ENCODE measurements at regions not wholly inside any gene's neighbourhood (a gene's known extent, or its start where the extent isn't known, plus 50 kb on each side); places are given as distances from the start of the nearest gene placed in this dataset.
"Not testable (repeated sequence)": the region's sequence is repeated elsewhere in the genome, so short reads cannot be mapped to it uniquely, and the experiment has no call there.

DNA sequence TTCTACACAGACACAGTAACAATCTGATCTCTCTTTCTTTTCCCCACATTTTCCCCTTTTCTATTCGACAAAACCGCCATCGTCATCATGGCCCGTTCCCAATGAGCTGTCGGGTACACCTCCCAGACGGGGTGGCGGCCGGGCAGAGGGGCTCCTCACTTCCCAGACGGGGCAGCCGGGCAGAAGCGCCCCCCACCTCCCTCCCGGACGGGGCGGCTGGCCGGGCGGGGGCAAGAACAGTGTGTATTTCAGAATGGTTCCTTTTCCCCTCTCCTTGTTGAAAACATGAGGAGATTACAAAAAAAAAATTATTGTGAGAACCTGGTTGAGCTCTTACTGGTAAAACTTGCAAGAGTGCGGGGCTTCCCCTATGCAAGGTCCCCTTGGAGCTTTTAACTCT, 178.0 kb upstream of the GALNT15 start:
- DNase-seq: not testable (repeated sequence)

DNA sequence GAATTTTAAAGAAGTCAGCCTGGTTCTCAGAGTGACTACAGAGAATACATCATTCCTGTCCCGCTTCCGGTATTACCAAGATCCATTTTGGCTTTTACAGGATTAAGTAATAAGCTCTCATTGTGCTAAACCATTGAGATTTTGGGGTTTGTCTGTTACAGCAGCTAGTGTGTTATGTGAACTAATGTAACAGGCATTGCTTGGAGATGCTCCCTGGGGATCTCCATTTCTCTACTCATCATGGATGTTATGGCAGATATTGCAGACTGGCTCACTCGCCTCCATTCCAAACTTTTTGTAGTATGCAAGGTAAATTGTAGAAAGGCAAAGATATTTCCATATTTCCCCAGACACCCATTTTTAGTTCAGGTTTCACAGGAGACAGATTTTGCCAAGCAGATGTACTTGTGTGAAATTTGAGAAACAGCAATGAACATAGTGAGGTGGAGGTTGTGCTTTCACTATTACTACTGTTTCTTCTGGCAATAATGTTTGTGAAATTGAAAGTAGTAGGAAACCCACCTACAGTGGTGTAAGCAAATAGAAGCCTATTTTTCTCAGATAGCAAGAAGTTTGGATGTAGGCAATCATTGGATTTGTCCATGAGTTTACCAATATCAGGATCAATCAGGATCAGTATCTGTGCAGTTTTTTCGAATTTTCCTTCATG, 177.1 kb upstream of the GALNT15 start:
- no peak for DNase-seq

DNA sequence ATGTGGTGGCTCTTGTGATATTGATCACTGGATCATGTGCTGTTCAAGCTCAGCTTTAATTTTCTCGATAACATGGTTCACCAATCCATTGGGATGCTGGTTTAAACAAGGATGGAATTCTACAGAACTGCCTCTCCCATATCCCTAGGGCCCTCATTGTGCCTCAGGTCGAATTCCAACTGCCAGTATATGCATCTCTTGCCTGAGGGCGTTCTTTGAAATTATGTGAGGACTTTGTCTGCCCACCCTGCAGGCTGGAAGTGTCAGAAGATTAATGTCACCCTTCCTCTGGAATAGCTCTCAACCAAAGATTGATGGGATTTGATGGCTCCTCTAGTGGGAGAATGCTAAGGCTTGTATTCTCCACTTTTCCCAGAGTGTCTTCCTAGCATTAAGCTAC, 175.6 kb upstream of the GALNT15 start:
- DNase-seq: no peak

- no peak for DNase-seq
These were observed 169.7 kb upstream of the GALNT15 start for GRCh38 chr3:16004812-16005211.

DNA sequence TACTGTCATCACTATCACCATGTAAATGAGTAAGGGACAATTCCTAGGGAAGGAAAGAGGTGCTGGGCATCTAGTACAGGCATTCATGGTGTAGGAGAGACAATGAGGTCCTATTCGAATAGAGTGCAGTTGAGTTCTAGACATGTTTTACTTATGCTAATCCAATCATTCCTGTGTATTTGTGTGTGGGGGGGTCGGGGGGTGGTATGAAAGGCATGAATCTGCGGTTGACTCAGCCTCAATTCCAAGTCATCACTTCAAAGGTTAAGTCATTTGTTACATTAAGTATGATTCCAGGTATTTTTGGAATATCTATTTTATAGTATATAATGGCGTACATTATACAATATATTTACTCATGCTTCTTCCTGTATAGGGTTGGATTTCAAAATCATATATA, 163.1 kb upstream of the GALNT15 start:
- no peak for DNase-seq

DNA sequence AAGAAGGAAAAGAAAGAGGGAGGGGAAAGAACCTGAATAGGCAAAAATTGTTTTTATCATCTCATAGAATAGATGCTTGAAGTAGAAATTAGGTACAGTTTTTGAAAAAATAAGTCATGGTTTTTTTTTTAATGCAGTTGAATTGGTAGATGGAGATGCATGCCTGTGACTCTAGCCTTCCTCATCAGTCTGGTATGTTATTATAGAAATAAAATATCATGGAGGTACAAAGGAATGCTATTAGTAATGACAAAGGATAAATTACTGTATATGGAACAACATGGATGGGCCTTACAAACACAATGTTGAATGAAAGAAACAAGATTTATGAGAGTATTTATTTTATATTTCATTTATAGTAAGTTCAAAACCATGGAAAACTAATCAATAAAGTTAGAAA, 162.4 kb upstream of the GALNT15 start:
- no peak for DNase-seq

DNA sequence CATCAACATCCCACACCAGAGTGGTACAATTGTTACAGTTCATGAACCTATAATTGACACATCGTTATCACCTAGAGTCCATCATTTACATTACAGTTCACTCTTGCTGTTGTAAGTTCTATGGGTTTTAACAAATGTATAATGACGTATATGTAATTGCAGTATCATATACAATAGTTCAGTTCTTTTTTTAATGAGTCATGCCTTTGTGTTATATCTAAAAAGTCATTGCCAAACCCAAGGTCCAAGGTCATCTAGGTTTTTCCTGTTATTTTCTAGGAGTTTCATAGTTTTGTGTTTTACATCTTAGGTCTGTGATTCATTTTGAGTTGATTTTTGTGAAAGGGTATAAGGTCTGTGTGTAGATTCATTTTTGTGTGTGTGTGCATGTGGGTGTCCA, 160.9 kb upstream of the GALNT15 start:
- no peak for DNase-seq

- not testable (repeated sequence) for DNase-seq
These were observed 152.7 kb upstream of the GALNT15 start for GRCh38 chr3:16021801-16022200.

DNA sequence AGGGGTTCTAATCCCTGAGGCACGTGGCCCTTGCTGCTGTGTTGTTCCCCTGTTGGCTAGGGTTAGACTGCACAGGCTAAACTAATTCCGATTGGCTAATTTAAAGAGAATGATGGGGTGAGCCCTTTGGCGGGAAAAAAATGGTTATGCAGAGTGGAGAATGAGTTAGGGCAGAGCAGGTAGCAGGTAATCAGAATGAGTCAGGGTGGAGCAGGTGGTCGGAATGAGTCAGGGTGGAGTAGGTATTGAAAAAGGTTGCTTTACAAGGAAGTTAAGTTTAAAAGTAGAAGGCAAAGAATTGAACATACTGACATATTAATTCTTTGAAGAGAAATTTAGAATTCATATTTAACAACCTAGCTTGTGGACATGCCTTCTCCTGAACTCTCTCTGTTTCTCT, 150.6 kb upstream of the GALNT15 start:
- DNase-seq: not testable (repeated sequence)

DNA sequence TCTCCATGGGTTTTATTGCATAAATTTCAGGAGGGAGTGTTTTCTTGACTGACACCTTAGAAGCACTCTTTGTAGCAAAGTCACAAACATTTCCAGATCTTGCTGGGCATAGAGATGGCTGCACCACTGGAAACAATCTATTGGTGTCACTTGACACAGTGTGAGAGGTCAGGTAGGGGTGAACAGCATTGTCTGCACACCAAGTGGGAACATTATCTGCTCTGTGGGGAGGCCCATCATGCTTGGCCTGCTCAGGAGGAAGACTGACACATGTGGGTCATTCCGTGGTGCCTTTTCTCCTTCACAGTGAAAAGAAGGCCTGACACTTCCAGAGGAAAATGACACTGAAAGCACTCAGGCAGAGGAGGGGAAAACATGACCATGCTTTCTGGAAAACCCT, 149.9 kb upstream of the GALNT15 start:
- DNase-seq: no peak

- DNase-seq: no peak
These were observed 147.7 kb upstream of the GALNT15 start for GRCh38 chr3:16026753-16027152.

- DNase-seq: no peak
These were observed 145.9 kb upstream of the GALNT15 start for GRCh38 chr3:16028604-16029003.

GRCh38 chr3:16030342-16030741, 144.1 kb upstream of the GALNT15 start:
- no peak for DNase-seq

- DNase-seq: no peak
These were observed 143.0 kb upstream of the GALNT15 start for GRCh38 chr3:16031434-16031833.

DNA sequence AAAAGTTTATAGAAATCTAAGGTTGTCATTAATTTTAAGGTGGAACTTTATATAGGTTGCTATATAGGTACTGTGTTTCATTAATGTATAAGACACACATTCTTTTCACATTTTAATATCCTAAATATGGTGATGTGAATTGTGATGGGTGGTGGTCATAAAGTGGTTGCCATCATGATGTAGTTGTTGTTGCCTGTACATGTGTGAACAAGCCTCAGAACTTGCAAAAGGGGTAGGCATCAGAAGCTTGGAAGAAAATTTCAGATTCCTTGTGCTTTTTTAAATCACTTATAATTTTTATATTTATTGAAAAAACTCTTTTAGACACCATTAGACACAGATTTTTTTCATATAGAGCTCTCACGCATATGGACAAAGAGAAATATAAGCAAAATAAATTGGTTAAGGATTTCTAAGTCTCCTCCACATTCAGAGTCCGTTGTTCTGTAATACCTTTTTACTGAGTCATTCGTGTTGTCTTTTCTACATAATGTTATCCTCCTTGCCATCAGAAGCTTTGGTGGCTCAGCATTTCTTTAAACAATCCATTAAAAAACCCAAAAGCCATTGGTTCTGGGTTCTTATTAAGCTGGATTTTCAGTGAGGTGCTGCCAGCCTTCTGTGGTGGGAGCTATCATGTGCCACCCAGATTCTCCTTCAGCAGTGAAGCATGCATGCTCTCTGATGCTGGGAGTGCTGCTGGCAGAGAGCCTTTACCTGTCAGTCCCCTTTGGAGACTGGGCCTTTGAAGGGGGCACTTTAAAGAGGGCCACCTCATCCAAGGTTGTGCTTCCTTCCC, 140.4 kb upstream of the GALNT15 start:
- no peak for DNase-seq

GRCh38 chr3:16040991-16041390, 133.5 kb upstream of the GALNT15 start:
- no peak for DNase-seq

DNA sequence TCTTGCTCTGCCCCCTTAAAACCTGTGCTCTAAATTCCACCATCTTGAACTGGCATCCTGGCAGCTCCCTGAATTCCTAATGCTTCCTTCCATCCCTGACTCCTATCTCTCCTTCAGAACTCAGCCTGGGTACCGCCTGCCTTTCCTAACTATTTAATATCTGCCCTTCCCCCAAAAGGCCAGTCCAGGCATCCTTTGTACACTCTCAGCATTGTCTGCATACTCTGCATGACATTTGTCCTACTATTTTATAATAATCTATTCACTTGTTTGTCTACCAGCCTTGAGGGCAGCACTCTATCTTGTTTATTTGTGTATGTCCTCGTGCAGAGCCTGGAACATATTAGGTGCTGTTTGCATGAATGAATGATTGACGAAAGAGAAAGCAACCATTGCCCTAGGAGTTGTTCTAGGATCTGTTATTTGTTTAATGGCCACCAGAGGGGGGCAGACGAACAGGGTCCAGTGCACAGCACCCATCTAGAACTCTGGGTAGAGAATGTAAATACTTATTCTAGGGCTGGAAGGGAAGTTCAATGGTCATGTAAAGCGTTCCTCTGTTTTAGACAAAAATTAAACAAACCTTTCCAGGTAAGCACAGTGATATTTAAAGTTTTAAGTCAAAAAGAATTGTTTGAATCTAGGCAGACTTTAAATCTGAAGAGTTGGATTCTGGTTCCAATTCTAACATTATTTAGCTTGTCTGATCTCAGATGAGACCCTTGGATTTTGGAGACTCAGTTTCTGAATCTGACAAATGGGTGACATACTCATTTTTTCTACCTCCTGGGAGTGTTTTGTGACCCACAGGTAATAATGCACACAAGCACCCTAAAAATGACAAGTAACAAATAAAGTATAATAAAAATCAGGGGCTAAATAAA, 125.8 kb upstream of the GALNT15 start:
- peak; percentile 44 for DNase-seq

DNA sequence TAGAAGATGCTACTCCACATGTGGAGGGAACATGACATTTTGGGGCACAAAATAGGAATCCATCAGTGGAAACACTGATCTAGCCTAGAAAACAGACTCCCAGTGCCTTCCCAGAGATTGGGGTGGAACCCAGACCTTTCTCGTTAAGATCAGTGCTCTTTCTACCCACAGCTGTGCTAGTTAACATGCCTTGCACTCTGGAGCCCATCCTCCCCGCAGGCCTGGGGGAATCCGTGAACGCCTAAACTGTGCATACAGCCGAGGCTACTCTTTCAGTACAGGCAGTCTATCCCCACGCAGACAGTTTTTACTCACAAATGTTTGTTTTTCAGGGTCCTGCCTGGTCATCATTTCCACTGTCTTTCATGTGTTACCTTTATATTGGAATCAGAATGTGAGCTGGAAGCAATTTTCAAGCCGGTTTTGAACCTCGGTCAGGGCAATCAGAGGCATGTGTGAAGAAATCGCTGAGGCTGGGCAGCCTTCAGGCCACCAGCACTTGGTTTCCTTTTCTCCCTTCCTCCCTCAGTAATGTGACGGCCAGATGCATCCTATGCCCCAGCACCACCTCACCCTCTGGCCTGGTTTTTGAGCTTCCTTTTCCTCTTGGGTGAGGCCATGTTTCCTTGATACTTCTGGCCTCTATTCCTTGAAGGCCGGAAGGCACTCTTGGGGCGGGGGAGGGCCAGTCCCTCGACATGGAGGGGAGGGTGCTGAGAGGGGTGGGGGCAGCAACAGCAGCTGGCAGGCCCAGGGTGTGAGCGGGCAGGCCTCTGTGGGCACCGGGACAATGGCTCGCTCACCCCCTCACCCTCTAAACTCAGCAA, 123.6 kb upstream of the GALNT15 start:
- DNase-seq: no peak

- DNase-seq: no peak
These were observed 122.8 kb upstream of the GALNT15 start for GRCh38 chr3:16051691-16052090.

DNA sequence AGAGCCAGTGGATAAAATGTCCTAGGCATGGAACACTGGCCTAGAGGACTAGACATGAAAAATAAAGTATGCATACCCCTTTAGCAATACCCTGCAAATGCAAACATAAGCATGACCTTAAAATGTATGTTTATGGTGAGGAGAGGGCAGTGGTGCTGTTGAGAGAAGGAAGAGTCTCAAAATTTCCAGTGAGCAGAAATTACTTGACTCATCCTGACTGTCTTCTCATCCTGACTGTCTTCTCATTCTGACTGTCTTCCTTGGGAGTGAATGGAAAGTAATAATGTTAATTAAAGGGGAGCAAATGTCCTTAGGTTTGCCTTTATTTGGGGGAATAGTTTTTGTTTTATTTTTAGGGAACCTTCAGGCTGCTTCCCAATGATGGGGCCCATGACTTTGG, 121.5 kb upstream of the GALNT15 start:
- DNase-seq: no peak

GRCh38 chr3:16053794-16054193, 120.7 kb upstream of the GALNT15 start:
- no peak for DNase-seq

DNA sequence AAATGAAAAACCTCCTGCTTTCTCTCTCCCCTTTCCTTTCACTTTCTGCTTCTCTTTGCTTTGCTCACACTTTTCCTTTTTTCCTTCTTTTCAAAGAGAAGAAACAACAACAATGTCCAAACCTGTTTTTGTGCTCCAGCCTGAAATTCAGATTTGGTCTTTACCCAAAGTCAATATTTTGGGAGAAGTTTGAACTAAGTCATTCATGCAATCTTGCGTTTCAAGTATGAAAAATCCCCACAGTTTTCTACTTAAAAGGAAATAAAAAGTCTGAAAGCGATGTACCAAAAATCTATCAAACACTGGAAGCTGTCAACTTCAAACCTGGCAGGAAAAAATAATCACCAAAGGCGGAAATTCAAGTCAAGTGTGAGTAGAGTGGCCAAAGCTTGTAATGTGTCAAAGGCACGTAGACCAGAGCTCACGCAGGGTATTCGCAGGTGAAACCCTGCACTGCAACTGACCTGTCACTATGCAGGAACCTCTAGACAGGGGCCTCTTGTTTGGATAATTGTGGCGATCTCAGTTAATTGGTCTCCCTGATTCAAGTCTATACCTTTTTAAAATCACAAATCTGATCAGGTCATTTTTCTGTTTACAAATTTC, 118.8 kb upstream of the GALNT15 start:
- DNase-seq: no peak
